ENCODE measurements at regions not wholly inside any gene's neighbourhood (a gene's known extent, or its start where the extent isn't known, plus 50 kb on each side); places are given as distances from the start of the nearest gene placed in this dataset.

GRCh38 chr18:11339188-11339775 is 189.9 kb upstream of the PIEZO2 start:
- in situ Hi-C loops (cut with MboI; ENCODE audit: low pct_unique_long_range_greater_than_20kb, low sequenced_read_pairs, unreplicated experiment), result no loop called here
- no peak for DNase-seq (ENCODE audit: low spot score)
- TF ChIP-seq CTCF (IDR thresholded peaks at IDR 0.05; ENCODE audit: extremely low read depth, insufficient read depth, missing control alignments), result no peak

- no peak for TF ChIP-seq CTCF (IDR thresholded peaks at IDR 0.05; ENCODE audit: extremely low read depth, insufficient read depth, missing control alignments)
- in situ Hi-C loops (cut with MboI; ENCODE audit: low pct_unique_long_range_greater_than_20kb, low sequenced_read_pairs, unreplicated experiment), result no loop called here
- DNase-seq (ENCODE audit: low spot score), result no peak
These were observed 186.9 kb upstream of the PIEZO2 start for GRCh38 chr18:11336241-11336640.

GRCh38 chr18:11327391-11328009 is 178.1 kb upstream of the PIEZO2 start:
- no peak for DNase-seq (ENCODE audit: low spot score)
- no peak for TF ChIP-seq CTCF (IDR thresholded peaks at IDR 0.05; ENCODE audit: extremely low read depth, insufficient read depth, missing control alignments)
- in situ Hi-C loops (cut with MboI; ENCODE audit: low pct_unique_long_range_greater_than_20kb, low sequenced_read_pairs, unreplicated experiment), result no loop called here

GRCh38 chr18:11324956-11325882 is 175.8 kb upstream of the PIEZO2 start:
- no peak for TF ChIP-seq CTCF (IDR thresholded peaks at IDR 0.05; ENCODE audit: extremely low read depth, insufficient read depth, missing control alignments)
- in situ Hi-C loops (cut with MboI; ENCODE audit: low pct_unique_long_range_greater_than_20kb, low sequenced_read_pairs, unreplicated experiment), result loop anchor here (25.0 kb wide), 1 partner anchor 187 kb away; no protein-coding TSS in a partner anchor
- peak; percentile 55 for DNase-seq (ENCODE audit: low spot score)

GRCh38 chr18:11324510-11324909 is 175.1 kb upstream of the PIEZO2 start:
- in situ Hi-C loops (cut with MboI; ENCODE audit: low pct_unique_long_range_greater_than_20kb, low sequenced_read_pairs, unreplicated experiment), result loop anchor here (25.0 kb wide), 1 partner anchor 188 kb away; no protein-coding TSS in a partner anchor
- no peak for DNase-seq (ENCODE audit: low spot score)
- TF ChIP-seq CTCF (IDR thresholded peaks at IDR 0.05; ENCODE audit: extremely low read depth, insufficient read depth, missing control alignments), result no peak

- no peak for TF ChIP-seq CTCF (IDR thresholded peaks at IDR 0.05; ENCODE audit: extremely low read depth, insufficient read depth, missing control alignments)
- no peak for DNase-seq (ENCODE audit: low spot score)
- in situ Hi-C loops (cut with MboI; ENCODE audit: low pct_unique_long_range_greater_than_20kb, low sequenced_read_pairs, unreplicated experiment), result loop anchor here (25.0 kb wide), 1 partner anchor 189 kb away; no protein-coding TSS in a partner anchor
These were observed 174.0 kb upstream of the PIEZO2 start for GRCh38 chr18:11323359-11323819.

Measured in GM13977 (cell line).